Mesendoderm (in vitro differentiated cells): ENCODE measurements at regions not wholly inside any gene's neighbourhood (a gene's known extent, or its start where the extent isn't known, plus 50 kb on each side); places are given as distances from the start of the nearest gene placed in this dataset.

ENCODE experiments used
- DNase-seq: peaks from one replicate; pipeline ENCODE4 v3.0.0; 2013
- H2AK5ac ChIP-seq: 2 replicates; pipeline ENCODE4 v1.6.1; 2013; ENCODE audit warnings: low read length, inconsistent platforms
- H2BK120ac ChIP-seq: 2 replicates; pipeline ENCODE4 v1.6.1; 2013; ENCODE audit warnings: low read depth, mild to moderate bottlenecking, low read length, moderate library complexity, mixed read lengths
- H2BK15ac ChIP-seq: replicated peaks from 2 replicates; pipeline ENCODE4 v1.6.1; 2013; ENCODE audit warnings: low read depth, mild to moderate bottlenecking, moderate library complexity
- H2BK5ac ChIP-seq: 2 replicates; pipeline ENCODE4 v1.6.1; 2013; ENCODE audit warnings: low read length, inconsistent platforms
- H3K18ac ChIP-seq: 2 replicates; pipeline ENCODE4 v1.6.1; 2013; ENCODE audit warnings: mild to moderate bottlenecking, low read length, mixed read lengths
- H3K23ac ChIP-seq: one replicate; pipeline ENCODE4 v1.6.1; 2013; ENCODE audit warnings: low read length
- H3K27ac ChIP-seq: 2 replicates; pipeline ENCODE4 v1.5.1; 2013; ENCODE audit warnings: low read depth, mild to moderate bottlenecking, inconsistent platforms, low read length, moderate library complexity
- H3K27me3 ChIP-seq: 2 replicates; pipeline ENCODE4 v1.6.1; 2013; ENCODE audit warnings: low read length, control low read depth, mild to moderate bottlenecking, inconsistent platforms; ENCODE audit not compliant: insufficient read depth, poor library complexity
- H3K36me3 ChIP-seq: 2 replicates; pipeline ENCODE4 v1.6.1; 2013; ENCODE audit warnings: low read length, inconsistent platforms; ENCODE audit not compliant: control insufficient read depth, insufficient read depth
- H3K4ac ChIP-seq: one replicate; pipeline ENCODE4 v1.6.1; 2013; ENCODE audit warnings: low read depth, mild to moderate bottlenecking, low read length, moderate library complexity
- H3K4me1 ChIP-seq: 2 replicates; pipeline ENCODE4 v1.6.1; 2013; ENCODE audit warnings: low read depth, low read length, inconsistent platforms; ENCODE audit not compliant: control insufficient read depth
- H3K4me2 ChIP-seq: 2 replicates; pipeline ENCODE4 v1.6.1; 2013; ENCODE audit warnings: low read length
- H3K4me3 ChIP-seq: 2 replicates; pipeline ENCODE4 v1.5.1; 2013; ENCODE audit warnings: mild to moderate bottlenecking, low read length
- H3K56ac ChIP-seq: one replicate; pipeline ENCODE4 v1.6.1; 2013; ENCODE audit warnings: low read length
- H3K79me1 ChIP-seq: 2 replicates; pipeline ENCODE4 v1.6.1; 2013; ENCODE audit warnings: low read length, inconsistent platforms
- H3K79me2 ChIP-seq: 2 replicates; pipeline ENCODE4 v1.6.1; 2013; ENCODE audit warnings: mild to moderate bottlenecking, low read length; ENCODE audit not compliant: control insufficient read depth, insufficient read depth
- H3K9ac ChIP-seq: 2 replicates; pipeline ENCODE4 v1.6.1; 2013; ENCODE audit warnings: low read length, inconsistent platforms
- H4K5ac ChIP-seq: one replicate; pipeline ENCODE4 v1.6.1; 2013; ENCODE audit warnings: low read length
- H4K8ac ChIP-seq: one replicate; pipeline ENCODE4 v1.6.1; 2013; ENCODE audit warnings: low read depth, mild to moderate bottlenecking, control low read depth, low read length, moderate library complexity
- WGBS: extraction: QIAGEN DNeasy Blood & Tissue Kit; methylation state at CpG from one replicate; pipeline ENCODE4 v1.1.7; 2013; ENCODE audit warnings: low lambda C conversion rate, missing lambda C conversion rate; ENCODE audit not compliant: insufficient coverage; ENCODE audit errors: extremely low coverage; 5-methylcytosine and 5-hydroxymethylcytosine counted together

DNA sequence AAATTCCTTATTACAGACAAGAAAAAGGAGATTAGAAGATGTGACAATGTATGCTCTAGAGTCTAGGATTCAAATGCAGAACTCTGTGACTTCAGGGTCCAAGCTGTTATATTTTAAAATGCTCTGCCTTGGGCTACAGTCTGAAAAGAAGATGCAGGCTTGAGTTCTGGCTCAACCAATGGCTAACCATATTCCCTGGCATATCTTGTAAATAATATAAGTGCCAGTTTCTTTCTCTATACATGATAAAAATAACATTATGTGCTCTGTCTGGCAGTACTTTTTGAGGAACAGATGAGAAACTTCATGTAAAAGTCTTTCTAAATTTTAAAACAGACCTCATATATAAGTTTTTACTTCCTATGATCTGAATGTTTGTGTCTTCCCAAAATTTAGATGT lies 926.5 kb upstream of the CDH6 start:
- H3K27me3 ChIP-seq: no peaks in the 10 kb centered on the region
- H3K79me1 ChIP-seq: no peaks in the 10 kb centered on the region
- no peak overlapping the region for H4K8ac ChIP-seq
- no peak overlapping the region for H3K56ac ChIP-seq
- no peak overlapping the region for H2AK5ac ChIP-seq
- H3K4me1 ChIP-seq: no peaks in the 10 kb centered on the region
- no peak overlapping the region for H3K9ac ChIP-seq
- no peak overlapping the region for H3K4me2 ChIP-seq
- H2BK5ac ChIP-seq: no peak overlapping the region
- no peak for DNase-seq
- no peaks in the 10 kb centered on the region for H3K36me3 ChIP-seq
- no peak overlapping the region for H2BK15ac ChIP-seq
- no peak overlapping the region for H3K4ac ChIP-seq
- no peak overlapping the region for H2BK120ac ChIP-seq
- H3K79me2 ChIP-seq: no peaks in the 10 kb centered on the region
- H3K4me3 ChIP-seq: no peak overlapping the region
- H3K23ac ChIP-seq: no peak overlapping the region
- H3K27ac ChIP-seq: no peak overlapping the region
- H4K5ac ChIP-seq: no peak overlapping the region
- no peak overlapping the region for H3K18ac ChIP-seq

DNA sequence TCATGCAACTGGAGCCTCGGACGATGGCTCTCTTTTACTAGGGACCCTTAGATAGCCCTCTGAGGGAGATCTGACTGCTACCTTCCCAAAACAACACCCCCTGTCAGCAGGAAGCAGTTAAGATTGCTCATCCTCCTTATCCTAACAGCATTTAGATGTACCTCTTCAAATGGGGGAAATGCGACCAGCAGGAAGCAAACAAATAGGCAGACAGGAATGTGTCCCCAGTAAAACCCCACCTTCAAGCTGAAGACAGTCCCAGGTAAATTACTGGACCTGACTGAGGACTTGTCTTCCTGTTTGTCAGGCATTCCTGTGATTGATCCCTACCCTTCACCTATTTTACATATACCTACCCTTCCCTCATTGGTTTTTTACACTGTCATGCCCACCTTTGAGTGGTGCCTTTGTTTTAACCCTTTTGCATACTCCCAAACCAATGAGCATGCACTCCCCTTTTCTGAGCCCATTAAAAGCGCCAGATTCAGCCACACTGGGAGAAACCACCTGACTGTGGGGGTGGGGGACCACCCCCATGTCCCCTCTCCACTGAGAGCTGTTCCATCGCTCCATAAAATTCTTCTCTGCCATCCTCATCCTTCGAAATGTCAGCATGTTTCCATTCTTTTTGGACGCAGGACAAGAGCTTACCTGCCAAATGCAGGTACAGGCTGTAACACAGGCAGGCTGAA lies 954.0 kb upstream of the CDH6 start:
- no peak overlapping the region for H4K5ac ChIP-seq
- no peaks in the 10 kb centered on the region for H3K36me3 ChIP-seq
- no peaks in the 10 kb centered on the region for H3K27me3 ChIP-seq
- no peak overlapping the region for H2BK15ac ChIP-seq
- no peak overlapping the region for H4K8ac ChIP-seq
- no peak overlapping the region for H2AK5ac ChIP-seq
- H3K4me3 ChIP-seq: no peak overlapping the region
- H3K9ac ChIP-seq: no peak overlapping the region
- H3K79me2 ChIP-seq: no peaks in the 10 kb centered on the region
- no peak overlapping the region for H3K56ac ChIP-seq
- WGBS: no CpG with 5 or more reads among the region's 7 CpGs
- H3K27ac ChIP-seq: peak overlapping the region; percentile 4
- no peak overlapping the region for H3K4me2 ChIP-seq
- H2BK5ac ChIP-seq: peak overlapping the region; percentile 63
- no peaks in the 10 kb centered on the region for H3K79me1 ChIP-seq
- H3K23ac ChIP-seq: no peak overlapping the region
- DNase-seq: peak; percentile 63
- no peak overlapping the region for H3K4ac ChIP-seq
- H3K18ac ChIP-seq: peak overlapping the region; percentile 52
- no peak overlapping the region for H2BK120ac ChIP-seq
- H3K4me1 ChIP-seq: no peaks in the 10 kb centered on the region

DNA sequence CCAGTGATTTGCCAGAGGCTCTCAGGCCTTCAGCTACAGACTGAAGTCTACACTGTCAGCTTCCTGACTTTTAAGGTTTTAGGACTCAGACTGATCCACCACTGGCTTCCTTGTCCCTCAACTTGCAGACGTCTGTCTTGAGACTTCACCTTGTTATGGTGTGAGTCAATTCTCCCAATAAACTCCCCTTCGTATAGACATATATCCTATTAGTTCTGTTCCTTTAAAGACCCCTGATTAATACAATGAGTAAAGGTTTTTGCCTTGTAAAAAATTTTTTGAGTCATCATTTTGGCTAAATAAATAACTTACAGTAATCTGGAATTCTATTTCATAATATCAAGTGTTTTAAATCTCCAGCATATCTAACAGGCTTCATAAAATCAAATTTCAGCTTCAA lies 956.3 kb upstream of the CDH6 start:
- no peak overlapping the region for H3K27ac ChIP-seq
- no CpG with 5 or more reads among the region's 2 CpGs for WGBS
- H3K23ac ChIP-seq: no peak overlapping the region
- H3K4me2 ChIP-seq: no peak overlapping the region
- no peaks in the 10 kb centered on the region for H3K79me1 ChIP-seq
- no peak overlapping the region for H2BK120ac ChIP-seq
- H2BK5ac ChIP-seq: no peak overlapping the region
- no peak overlapping the region for H4K5ac ChIP-seq
- H3K36me3 ChIP-seq: no peaks in the 10 kb centered on the region
- no peak for DNase-seq
- no peak overlapping the region for H4K8ac ChIP-seq
- no peak overlapping the region for H3K4ac ChIP-seq
- H3K18ac ChIP-seq: no peak overlapping the region
- H3K27me3 ChIP-seq: no peaks in the 10 kb centered on the region
- no peak overlapping the region for H3K56ac ChIP-seq
- H3K9ac ChIP-seq: no peak overlapping the region
- no peaks in the 10 kb centered on the region for H3K79me2 ChIP-seq
- no peak overlapping the region for H2BK15ac ChIP-seq
- H3K4me1 ChIP-seq: no peaks in the 10 kb centered on the region
- H2AK5ac ChIP-seq: no peak overlapping the region
- H3K4me3 ChIP-seq: no peak overlapping the region

DNA sequence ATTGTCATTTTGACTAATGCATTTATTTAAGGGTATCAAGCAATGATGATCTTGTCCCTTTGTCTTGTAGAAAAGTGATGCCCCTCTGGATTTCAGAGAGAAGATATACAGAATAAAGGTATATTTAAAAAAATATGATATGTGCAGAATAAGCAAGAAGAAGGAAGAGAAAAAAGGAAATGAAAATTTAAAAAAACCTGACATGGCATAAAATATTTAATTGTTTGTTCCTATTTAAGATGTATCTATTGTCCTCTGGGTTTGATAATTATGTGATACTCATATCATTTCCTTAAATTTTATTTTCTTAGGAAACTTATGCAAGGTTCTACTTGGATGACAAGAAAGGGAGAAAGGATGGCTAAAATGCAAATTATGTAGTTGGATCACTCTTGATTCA lies 983.7 kb upstream of the CDH6 start:
- Histone ChIP-seq H3K23ac (no peak overlapping the region), H3K27ac (no peak overlapping the region), H3K4me3 (no peak overlapping the region), H2AK5ac (no peak overlapping the region), H3K4me2 (no peak overlapping the region), H2BK5ac (no peak overlapping the region), H2BK120ac (no peak overlapping the region), H3K79me2 (no peaks in the 10 kb centered on the region), H3K79me1 (no peaks in the 10 kb centered on the region), H4K5ac (no peak overlapping the region), H3K56ac (no peak overlapping the region), H3K18ac (no peak overlapping the region), H3K4me1 (no peaks in the 10 kb centered on the region), H3K4ac (no peak overlapping the region), H3K27me3 (no peaks in the 10 kb centered on the region), H2BK15ac (no peak overlapping the region), H4K8ac (no peak overlapping the region), H3K9ac (no peak overlapping the region), H3K36me3 (no peaks in the 10 kb centered on the region)
- DNase-seq: no peak

DNA sequence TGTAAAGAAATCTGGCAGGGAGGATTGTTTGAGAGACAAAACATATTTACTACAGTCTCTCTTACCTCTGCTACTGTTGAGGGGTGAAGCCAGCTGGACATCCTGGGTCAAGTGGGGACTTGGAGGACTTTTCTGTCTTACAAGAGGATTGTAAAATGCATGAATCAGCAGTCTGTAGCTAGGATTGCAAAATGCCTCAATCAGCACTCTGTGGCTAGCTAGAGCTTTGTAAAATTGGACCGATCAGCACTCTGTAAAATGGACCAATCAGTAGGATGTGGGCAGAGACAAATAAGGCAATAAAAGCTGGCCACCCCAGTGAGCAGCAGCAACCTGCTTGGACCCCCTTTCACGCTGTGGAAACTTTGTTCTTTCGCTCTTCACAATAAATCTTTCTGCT lies 995.8 kb upstream of the CDH6 start:
- Histone ChIP-seq H3K4me3 (no peak overlapping the region), H3K27ac (no peak overlapping the region), H3K4ac (no peak overlapping the region), H3K79me2 (no peaks in the 10 kb centered on the region), H3K4me1 (no peaks in the 10 kb centered on the region), H2BK120ac (no peak overlapping the region), H3K4me2 (no peak overlapping the region), H3K18ac (no peak overlapping the region), H3K23ac (no peak overlapping the region), H4K8ac (no peak overlapping the region), H3K36me3 (no peaks in the 10 kb centered on the region), H2BK15ac (no peak overlapping the region), H3K9ac (no peak overlapping the region), H3K27me3 (no peaks in the 10 kb centered on the region), H2AK5ac (no peak overlapping the region), H3K56ac (no peak overlapping the region), H4K5ac (no peak overlapping the region), H2BK5ac (no peak overlapping the region), H3K79me1 (no peaks in the 10 kb centered on the region)
- no CpG with 5 or more reads among the region's 3 CpGs for WGBS
- DNase-seq: no peak

DNA sequence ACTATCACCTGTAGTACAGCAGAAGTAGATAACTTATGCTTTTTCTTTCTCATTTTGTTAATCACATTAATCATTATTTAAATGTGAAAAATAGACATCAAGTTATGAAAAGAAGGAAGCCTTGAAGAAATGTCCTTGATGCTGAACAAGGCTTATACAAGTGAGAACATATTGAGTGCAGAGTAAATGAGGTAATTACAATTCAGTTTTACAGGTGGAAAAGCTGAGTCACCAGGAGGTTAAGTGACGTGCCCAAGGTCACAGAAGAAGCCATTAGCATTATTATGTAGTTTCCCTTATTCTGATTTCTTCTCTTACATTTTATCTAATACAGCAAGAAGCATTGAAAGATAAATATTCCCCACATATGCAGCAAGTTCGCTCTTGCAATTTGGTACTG lies 998.5 kb upstream of the CDH6 start:
- Histone ChIP-seq H2BK120ac (no peak overlapping the region), H3K23ac (no peak overlapping the region), H4K5ac (no peak overlapping the region), H3K4ac (no peak overlapping the region), H3K79me1 (no peaks in the 10 kb centered on the region), H2BK15ac (no peak overlapping the region), H3K27ac (no peak overlapping the region), H3K79me2 (no peaks in the 10 kb centered on the region), H3K4me1 (no peaks in the 10 kb centered on the region), H2AK5ac (no peak overlapping the region), H3K27me3 (no peaks in the 10 kb centered on the region), H2BK5ac (no peak overlapping the region), H3K36me3 (no peaks in the 10 kb centered on the region), H4K8ac (no peak overlapping the region), H3K56ac (no peak overlapping the region), H3K18ac (no peak overlapping the region), H3K4me2 (no peak overlapping the region), H3K9ac (no peak overlapping the region), H3K4me3 (no peak overlapping the region)
- DNase-seq: peak; percentile 35
- whole genome bisulfite sequencing: no CpG with 5 or more reads among the region's 2 CpGs
